ENCODE measurements at regions not wholly inside any gene's neighbourhood (a gene's known extent, or its start where the extent isn't known, plus 50 kb on each side); places are given as distances from the start of the nearest gene placed in this dataset.

DNA sequence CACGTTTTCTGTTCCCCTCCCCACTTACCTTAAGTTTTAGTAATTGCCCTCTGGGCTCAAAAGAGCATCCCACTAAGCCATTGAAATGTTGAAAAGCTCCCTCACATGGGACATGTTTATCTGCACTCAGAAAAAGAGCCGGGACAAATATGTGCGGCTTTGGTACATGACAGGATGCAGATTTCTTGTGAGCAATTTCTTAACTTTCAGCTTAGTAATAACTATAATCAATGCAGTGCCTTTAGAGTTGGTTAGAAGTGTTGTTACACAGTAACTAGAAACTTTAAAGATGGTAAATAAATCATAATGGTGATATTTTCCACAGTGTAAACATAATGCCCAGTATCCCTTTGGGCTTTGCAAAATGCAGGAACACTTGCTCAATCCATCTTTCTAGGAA, 89.2 kb downstream of the ZNF365 start:
- H3K27me3 ChIP-seq (ENCODE audit: control insufficient read depth in 2 of 2, insufficient read depth in 2 of 2, low read length in 2 of 2) = no peaks in the 10 kb centered on the region
- H3K36me3 ChIP-seq (ENCODE audit: control insufficient read depth in 2 of 2, insufficient read depth in 2 of 2, low read length in 2 of 2) = no peaks in the 10 kb centered on the region
- H3K9me3 ChIP-seq (ENCODE audit: control insufficient read depth in 2 of 2, low read length in 2 of 2) = peaks cover 0 to 3% of the 10 kb centered on the region in 2 donors
- no peak overlapping the region for H3K9ac ChIP-seq (ENCODE audit: low read depth in 1 of 2, low read length in 2 of 2)
- H3K4me3 ChIP-seq (ENCODE audit: low read length in 2 of 2) = no peak overlapping the region
- H3K4me1 ChIP-seq (ENCODE audit: control insufficient read depth in 2 of 2, insufficient read depth in 2 of 2, low read length in 2 of 2) = no peaks in the 10 kb centered on the region
- no peak overlapping the region for H3K27ac ChIP-seq (ENCODE audit: low read depth in 2 of 2, low read length in 2 of 2)

DNA sequence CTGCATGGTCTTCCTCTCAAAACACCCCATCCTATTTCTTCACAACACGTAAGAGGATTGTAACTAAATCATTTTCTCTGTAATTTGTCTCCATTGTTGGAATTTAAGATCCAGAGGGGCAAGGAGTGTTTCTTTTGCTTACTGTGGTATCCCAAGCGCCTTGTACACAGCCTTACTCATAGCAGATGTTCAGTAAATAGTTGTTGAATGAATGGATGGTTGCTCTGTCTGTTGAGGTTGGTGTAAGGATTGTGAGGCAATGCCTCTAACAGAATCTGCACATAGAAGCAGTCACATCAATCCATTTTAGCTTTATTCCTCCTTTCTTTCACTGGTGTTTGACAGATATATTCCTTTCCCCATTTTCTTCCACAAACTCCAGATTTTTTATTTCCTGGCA, 90.1 kb downstream of the ZNF365 start:
- no peak overlapping the region for H3K4me3 ChIP-seq (ENCODE audit: low read length in 2 of 2)
- no peak overlapping the region for H3K9ac ChIP-seq (ENCODE audit: low read depth in 1 of 2, low read length in 2 of 2)
- H3K27me3 ChIP-seq (ENCODE audit: control insufficient read depth in 2 of 2, insufficient read depth in 2 of 2, low read length in 2 of 2) = no peaks in the 10 kb centered on the region
- H3K9me3 ChIP-seq (ENCODE audit: control insufficient read depth in 2 of 2, low read length in 2 of 2) = peaks cover 0 to 3% of the 10 kb centered on the region in 2 donors
- H3K36me3 ChIP-seq (ENCODE audit: control insufficient read depth in 2 of 2, insufficient read depth in 2 of 2, low read length in 2 of 2) = no peaks in the 10 kb centered on the region
- no peaks in the 10 kb centered on the region for H3K4me1 ChIP-seq (ENCODE audit: control insufficient read depth in 2 of 2, insufficient read depth in 2 of 2, low read length in 2 of 2)
- H3K27ac ChIP-seq (ENCODE audit: low read depth in 2 of 2, low read length in 2 of 2) = no peak overlapping the region

DNA sequence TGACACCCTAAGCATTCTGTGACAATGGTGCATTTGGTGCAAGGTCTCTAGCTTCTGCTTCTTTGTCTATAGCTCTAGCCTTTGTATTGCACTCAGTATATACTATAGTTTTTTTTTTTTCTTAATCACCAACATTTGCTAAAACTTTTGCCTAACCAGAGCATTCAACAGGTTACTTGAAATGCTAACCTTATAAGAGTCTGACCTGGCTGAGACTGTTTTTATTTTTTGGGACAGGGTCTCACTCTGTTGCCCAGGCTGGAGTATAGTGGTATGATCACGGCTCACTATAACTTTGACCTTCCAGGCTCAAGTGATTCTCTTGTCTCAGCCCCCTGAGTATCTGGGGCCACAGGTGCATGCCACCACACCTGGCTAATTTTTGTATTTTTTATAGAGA, 92.4 kb downstream of the ZNF365 start:
- no peaks in the 10 kb centered on the region for H3K4me1 ChIP-seq (ENCODE audit: control insufficient read depth in 2 of 2, insufficient read depth in 2 of 2, low read length in 2 of 2)
- no peak overlapping the region for H3K9ac ChIP-seq (ENCODE audit: low read depth in 1 of 2, low read length in 2 of 2)
- no peak overlapping the region for H3K4me3 ChIP-seq (ENCODE audit: low read length in 2 of 2)
- peaks cover 0 to 3% of the 10 kb centered on the region in 2 donors for H3K9me3 ChIP-seq (ENCODE audit: control insufficient read depth in 2 of 2, low read length in 2 of 2)
- no peaks in the 10 kb centered on the region for H3K36me3 ChIP-seq (ENCODE audit: control insufficient read depth in 2 of 2, insufficient read depth in 2 of 2, low read length in 2 of 2)
- no peak overlapping the region for H3K27ac ChIP-seq (ENCODE audit: low read depth in 2 of 2, low read length in 2 of 2)
- no peaks in the 10 kb centered on the region for H3K27me3 ChIP-seq (ENCODE audit: control insufficient read depth in 2 of 2, insufficient read depth in 2 of 2, low read length in 2 of 2)

DNA sequence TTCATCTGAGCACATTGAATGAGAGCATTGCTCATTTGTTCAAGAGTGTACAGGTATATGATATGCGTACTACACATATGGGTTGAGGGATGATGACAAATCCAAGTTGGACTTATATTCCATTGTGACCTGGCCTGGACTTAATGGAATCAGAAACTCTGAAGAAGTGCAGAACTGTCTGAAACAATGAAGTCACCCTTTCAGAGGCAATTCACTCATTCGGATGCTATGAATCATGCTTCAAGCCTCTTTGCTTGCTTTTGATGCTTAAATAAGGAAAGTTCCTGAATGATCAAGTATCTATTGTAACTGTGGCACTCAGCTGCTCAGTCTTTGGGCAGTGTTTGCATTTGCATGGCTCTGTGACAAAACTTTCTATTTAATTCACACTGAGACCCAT, 93.4 kb downstream of the ZNF365 start:
- H3K36me3 ChIP-seq (ENCODE audit: control insufficient read depth in 2 of 2, insufficient read depth in 2 of 2, low read length in 2 of 2) = no peaks in the 10 kb centered on the region
- H3K27me3 ChIP-seq (ENCODE audit: control insufficient read depth in 2 of 2, insufficient read depth in 2 of 2, low read length in 2 of 2) = no peaks in the 10 kb centered on the region
- H3K4me1 ChIP-seq (ENCODE audit: control insufficient read depth in 2 of 2, insufficient read depth in 2 of 2, low read length in 2 of 2) = no peaks in the 10 kb centered on the region
- no peak overlapping the region for H3K27ac ChIP-seq (ENCODE audit: low read depth in 2 of 2, low read length in 2 of 2)
- H3K9me3 ChIP-seq (ENCODE audit: control insufficient read depth in 2 of 2, low read length in 2 of 2) = peaks cover 0 to 3% of the 10 kb centered on the region in 2 donors
- H3K9ac ChIP-seq (ENCODE audit: low read depth in 1 of 2, low read length in 2 of 2) = no peak overlapping the region
- no peak overlapping the region for H3K4me3 ChIP-seq (ENCODE audit: low read length in 2 of 2)

DNA sequence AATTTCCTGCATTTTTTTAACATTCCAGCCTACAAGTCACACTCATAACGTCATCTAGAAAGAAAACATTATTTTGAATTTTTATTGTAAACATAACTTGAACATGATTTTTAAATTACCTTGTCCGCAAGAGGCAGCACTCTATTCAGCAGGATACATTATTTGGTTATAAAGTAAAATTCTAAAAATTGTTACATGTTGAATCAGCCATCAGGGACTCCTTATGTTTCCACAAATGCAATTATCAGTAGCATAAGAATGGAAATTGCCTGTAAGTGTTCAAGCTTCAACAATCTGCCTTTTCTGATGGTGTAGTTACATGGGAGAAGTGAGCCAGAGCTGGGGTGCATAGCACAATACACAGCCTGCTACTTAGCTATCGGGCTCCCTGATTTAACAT, 97.5 kb downstream of the ZNF365 start:
- no peak overlapping the region for H3K4me3 ChIP-seq (ENCODE audit: low read length in 2 of 2)
- H3K9ac ChIP-seq (ENCODE audit: low read depth in 1 of 2, low read length in 2 of 2) = no peak overlapping the region
- H3K27me3 ChIP-seq (ENCODE audit: control insufficient read depth in 2 of 2, insufficient read depth in 2 of 2, low read length in 2 of 2) = no peaks in the 10 kb centered on the region
- H3K9me3 ChIP-seq (ENCODE audit: control insufficient read depth in 2 of 2, low read length in 2 of 2) = no peaks in the 10 kb centered on the region
- no peaks in the 10 kb centered on the region for H3K36me3 ChIP-seq (ENCODE audit: control insufficient read depth in 2 of 2, insufficient read depth in 2 of 2, low read length in 2 of 2)
- no peaks in the 10 kb centered on the region for H3K4me1 ChIP-seq (ENCODE audit: control insufficient read depth in 2 of 2, insufficient read depth in 2 of 2, low read length in 2 of 2)
- no peak overlapping the region for H3K27ac ChIP-seq (ENCODE audit: low read depth in 2 of 2, low read length in 2 of 2)

DNA sequence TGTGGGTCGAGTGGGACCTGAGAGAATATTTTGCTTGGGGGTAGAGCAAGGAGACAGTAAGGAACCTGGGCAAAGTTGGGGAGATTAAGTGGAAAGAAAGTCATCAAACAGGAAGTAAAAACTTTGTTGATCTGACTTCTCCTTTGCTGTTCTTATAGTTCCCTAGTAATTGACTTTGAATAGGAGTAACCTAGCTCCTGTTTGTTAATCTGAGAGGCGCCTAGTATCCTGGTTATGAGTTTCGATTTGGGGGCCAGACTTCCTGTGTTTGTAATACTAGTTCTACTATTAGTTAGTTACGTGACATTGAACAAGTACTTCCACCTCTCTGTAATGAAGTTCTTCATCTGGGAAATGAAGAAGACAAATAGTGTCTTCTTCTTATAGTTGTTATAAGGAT, 99.1 kb downstream of the ZNF365 start:
- no peaks in the 10 kb centered on the region for H3K4me1 ChIP-seq (ENCODE audit: control insufficient read depth in 2 of 2, insufficient read depth in 2 of 2, low read length in 2 of 2)

DNA sequence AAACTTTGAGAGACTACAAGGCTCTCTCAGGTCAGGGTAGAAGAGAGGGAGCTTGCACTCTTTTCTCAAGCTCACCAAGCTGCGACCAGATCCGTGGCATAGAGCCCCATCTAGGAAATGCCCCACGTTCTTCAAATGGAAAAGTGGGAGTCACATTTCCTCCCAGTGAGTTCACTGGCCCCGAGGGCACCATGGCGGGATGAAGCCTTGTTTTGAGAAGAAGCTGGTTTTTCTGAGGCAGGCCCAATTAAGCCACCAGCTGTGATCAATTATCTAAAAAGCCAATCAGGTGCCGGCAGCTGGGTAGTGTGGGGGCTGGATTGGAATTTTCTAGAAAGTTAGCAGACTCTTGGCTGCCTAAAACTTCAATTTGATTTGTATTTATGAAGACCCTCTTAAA, 101.4 kb downstream of the ZNF365 start:
- no peaks in the 10 kb centered on the region for H3K36me3 ChIP-seq (ENCODE audit: control insufficient read depth in 2 of 2, insufficient read depth in 2 of 2, low read length in 2 of 2)
- H3K9me3 ChIP-seq (ENCODE audit: control insufficient read depth in 2 of 2, low read length in 2 of 2) = no peaks in the 10 kb centered on the region
- H3K27ac ChIP-seq (ENCODE audit: low read depth in 2 of 2, low read length in 2 of 2) = no peak overlapping the region
- no peak overlapping the region for H3K9ac ChIP-seq (ENCODE audit: low read depth in 1 of 2, low read length in 2 of 2)
- no peaks in the 10 kb centered on the region for H3K4me1 ChIP-seq (ENCODE audit: control insufficient read depth in 2 of 2, insufficient read depth in 2 of 2, low read length in 2 of 2)
- H3K27me3 ChIP-seq (ENCODE audit: control insufficient read depth in 2 of 2, insufficient read depth in 2 of 2, low read length in 2 of 2) = no peaks in the 10 kb centered on the region
- H3K4me3 ChIP-seq (ENCODE audit: low read length in 2 of 2) = no peak overlapping the region

More for the DNA sequence above, 99.1 kb downstream of the ZNF365 start:
- H3K27me3 ChIP-seq (ENCODE audit: control insufficient read depth in 2 of 2, insufficient read depth in 2 of 2, low read length in 2 of 2) = no peaks in the 10 kb centered on the region
- no peak overlapping the region for H3K27ac ChIP-seq (ENCODE audit: low read depth in 2 of 2, low read length in 2 of 2)
- H3K9me3 ChIP-seq (ENCODE audit: control insufficient read depth in 2 of 2, low read length in 2 of 2) = no peaks in the 10 kb centered on the region
- no peaks in the 10 kb centered on the region for H3K36me3 ChIP-seq (ENCODE audit: control insufficient read depth in 2 of 2, insufficient read depth in 2 of 2, low read length in 2 of 2)
- no peak overlapping the region for H3K9ac ChIP-seq (ENCODE audit: low read depth in 1 of 2, low read length in 2 of 2)
- no peak overlapping the region for H3K4me3 ChIP-seq (ENCODE audit: low read length in 2 of 2)

DNA sequence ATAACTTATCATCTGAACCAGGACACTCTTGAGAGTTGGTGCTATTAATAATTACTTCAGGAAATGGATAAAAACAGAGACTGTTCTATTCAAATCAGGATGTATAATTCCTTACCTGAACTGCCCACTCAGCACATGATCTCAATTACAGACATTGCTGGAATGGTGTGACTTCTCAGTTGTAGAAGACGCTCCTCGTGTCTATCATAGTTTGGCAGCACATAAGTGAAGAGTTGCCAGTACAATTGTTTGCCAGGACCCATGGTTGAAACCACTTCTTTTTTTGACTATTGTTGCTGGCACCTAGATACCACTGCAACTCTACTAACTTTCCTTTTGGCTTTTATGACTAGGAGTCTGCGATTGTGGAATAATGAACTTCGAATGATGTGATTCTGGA, 105.4 kb downstream of the ZNF365 start:
- Histone ChIP-seq H3K9me3 (ENCODE audit: control insufficient read depth in 2 of 2, low read length in 2 of 2) (no peaks in the 10 kb centered on the region), H3K4me1 (ENCODE audit: control insufficient read depth in 2 of 2, insufficient read depth in 2 of 2, low read length in 2 of 2) (no peaks in the 10 kb centered on the region), H3K9ac (ENCODE audit: low read depth in 1 of 2, low read length in 2 of 2) (no peak overlapping the region), H3K27me3 (ENCODE audit: control insufficient read depth in 2 of 2, insufficient read depth in 2 of 2, low read length in 2 of 2) (no peaks in the 10 kb centered on the region), H3K4me3 (ENCODE audit: low read length in 2 of 2) (no peak overlapping the region), H3K36me3 (ENCODE audit: control insufficient read depth in 2 of 2, insufficient read depth in 2 of 2, low read length in 2 of 2) (no peaks in the 10 kb centered on the region), H3K27ac (ENCODE audit: low read depth in 2 of 2, low read length in 2 of 2) (no peak overlapping the region)

DNA sequence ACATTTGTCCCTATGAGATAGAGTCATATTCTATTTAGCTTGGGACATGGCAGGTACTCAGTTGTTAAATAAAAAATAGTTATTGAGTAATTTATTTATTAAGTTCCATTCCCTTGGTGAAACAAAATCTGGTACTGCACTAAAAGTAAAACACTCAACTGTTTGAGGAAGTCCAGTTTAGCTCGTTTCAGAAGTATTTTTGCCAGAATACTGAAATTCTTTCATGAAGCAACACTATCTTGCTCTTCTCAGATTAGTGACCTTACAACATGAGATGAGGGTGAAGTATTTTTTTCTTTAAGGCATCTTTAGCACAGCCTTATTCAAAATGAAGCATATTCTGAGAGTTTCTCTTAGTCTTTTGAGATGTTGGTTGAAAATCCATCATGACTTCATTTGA, 106.0 kb downstream of the ZNF365 start:
- Histone ChIP-seq H3K4me1 (ENCODE audit: control insufficient read depth in 2 of 2, insufficient read depth in 2 of 2, low read length in 2 of 2) (no peaks in the 10 kb centered on the region), H3K36me3 (ENCODE audit: control insufficient read depth in 2 of 2, insufficient read depth in 2 of 2, low read length in 2 of 2) (no peaks in the 10 kb centered on the region), H3K4me3 (ENCODE audit: low read length in 2 of 2) (no peak overlapping the region), H3K9ac (ENCODE audit: low read depth in 1 of 2, low read length in 2 of 2) (no peak overlapping the region), H3K27ac (ENCODE audit: low read depth in 2 of 2, low read length in 2 of 2) (no peak overlapping the region), H3K27me3 (ENCODE audit: control insufficient read depth in 2 of 2, insufficient read depth in 2 of 2, low read length in 2 of 2) (no peaks in the 10 kb centered on the region), H3K9me3 (ENCODE audit: control insufficient read depth in 2 of 2, low read length in 2 of 2) (no peaks in the 10 kb centered on the region)

DNA sequence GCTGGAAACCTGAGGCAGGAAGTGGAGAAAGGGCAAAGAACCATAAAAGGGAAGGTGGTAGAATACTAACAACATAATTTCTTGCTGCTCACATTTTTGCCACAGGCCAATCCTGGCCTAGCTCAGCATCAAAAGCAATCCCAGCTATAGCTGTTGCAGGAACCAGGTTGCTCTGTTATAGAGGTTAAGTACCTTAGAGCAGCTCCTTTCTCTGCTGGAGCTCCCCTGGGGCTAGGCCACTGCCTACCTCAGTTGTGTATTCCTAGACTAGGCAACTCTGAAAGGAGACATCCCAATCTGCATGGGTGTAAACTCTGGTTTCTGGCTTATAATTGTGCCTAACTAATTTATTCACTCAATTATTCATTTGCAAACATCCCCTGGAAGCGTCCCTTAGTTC, 108.4 kb downstream of the ZNF365 start:
- H3K9me3 ChIP-seq (ENCODE audit: control insufficient read depth in 2 of 2, low read length in 2 of 2) = no peaks in the 10 kb centered on the region
- no peaks in the 10 kb centered on the region for H3K36me3 ChIP-seq (ENCODE audit: control insufficient read depth in 2 of 2, insufficient read depth in 2 of 2, low read length in 2 of 2)
- no peak overlapping the region for H3K27ac ChIP-seq (ENCODE audit: low read depth in 2 of 2, low read length in 2 of 2)
- no peak overlapping the region for H3K4me3 ChIP-seq (ENCODE audit: low read length in 2 of 2)
- H3K9ac ChIP-seq (ENCODE audit: low read depth in 1 of 2, low read length in 2 of 2) = no peak overlapping the region
- H3K27me3 ChIP-seq (ENCODE audit: control insufficient read depth in 2 of 2, insufficient read depth in 2 of 2, low read length in 2 of 2) = no peaks in the 10 kb centered on the region
- H3K4me1 ChIP-seq (ENCODE audit: control insufficient read depth in 2 of 2, insufficient read depth in 2 of 2, low read length in 2 of 2) = no peaks in the 10 kb centered on the region

DNA sequence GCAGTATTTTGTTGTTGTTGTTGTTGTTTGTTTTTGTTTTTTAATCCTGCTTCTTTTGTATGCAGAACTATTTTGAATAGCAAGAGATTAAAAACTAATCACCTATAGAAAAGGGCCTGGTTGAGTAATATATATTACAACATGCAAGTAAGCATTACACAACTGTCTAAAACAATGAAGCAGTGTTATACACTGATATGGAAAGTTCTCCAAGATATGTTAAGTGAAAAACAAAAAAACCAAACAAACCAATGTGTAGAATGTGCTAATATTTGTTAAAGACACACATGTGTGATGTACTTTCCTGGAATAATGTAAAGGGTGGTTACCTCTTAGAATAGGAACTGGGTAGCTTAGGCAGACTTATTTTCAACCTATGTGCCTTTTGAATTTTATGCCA, 117.4 kb downstream of the ZNF365 start:
- H3K27ac ChIP-seq (ENCODE audit: low read depth in 2 of 2, low read length in 2 of 2) = no peak overlapping the region
- H3K4me1 ChIP-seq (ENCODE audit: control insufficient read depth in 2 of 2, insufficient read depth in 2 of 2, low read length in 2 of 2) = peaks cover 0 to 3% of the 10 kb centered on the region in 2 donors
- no peak overlapping the region for H3K9ac ChIP-seq (ENCODE audit: low read depth in 1 of 2, low read length in 2 of 2)
- no peaks in the 10 kb centered on the region for H3K36me3 ChIP-seq (ENCODE audit: control insufficient read depth in 2 of 2, insufficient read depth in 2 of 2, low read length in 2 of 2)
- H3K27me3 ChIP-seq (ENCODE audit: control insufficient read depth in 2 of 2, insufficient read depth in 2 of 2, low read length in 2 of 2) = no peaks in the 10 kb centered on the region
- no peak overlapping the region for H3K4me3 ChIP-seq (ENCODE audit: low read length in 2 of 2)
- no peaks in the 10 kb centered on the region for H3K9me3 ChIP-seq (ENCODE audit: control insufficient read depth in 2 of 2, low read length in 2 of 2)

Measured in mucosa of rectum (tissue), 2 donors.